ENCODE measurements at regions not wholly inside any gene's neighbourhood (a gene's known extent, or its start where the extent isn't known, plus 50 kb on each side); places are given as distances from the start of the nearest gene placed in this dataset.

DNA sequence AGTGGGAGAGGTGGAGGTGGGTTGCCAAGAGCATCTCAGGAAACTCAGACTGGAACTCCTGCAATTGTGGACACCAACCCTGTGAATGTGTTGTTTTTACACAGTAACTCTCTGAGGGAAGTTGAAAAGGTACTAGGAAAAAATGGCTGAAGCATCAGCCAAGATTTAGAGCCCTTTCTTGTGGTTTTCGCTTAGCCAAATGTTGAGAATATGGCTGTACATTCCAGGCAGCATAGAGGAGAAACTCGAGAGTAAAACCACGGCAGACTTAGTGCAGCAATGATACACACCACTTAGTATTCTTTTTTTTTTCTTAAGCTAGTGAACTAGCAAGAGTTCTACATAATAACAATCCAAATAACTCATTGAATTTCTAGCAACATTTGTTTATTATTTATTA is 309.7 kb upstream of the MTNR1B start:
- no peaks in the 10 kb centered on the region for H3K36me3 ChIP-seq (ENCODE audit: control insufficient read depth in 2 of 4, insufficient read depth in 4 of 4, low read length in 3 of 4)
- no peak overlapping the region for H2BK12ac ChIP-seq (ENCODE audit: low read depth, low read length)
- no peaks in the 10 kb centered on the region for H3K27me3 ChIP-seq (replicated peaks in 1 of 4; ENCODE audit: control insufficient read depth in 3 of 4, extremely low read depth in 1 of 4, insufficient read depth in 3 of 4, low read length in 3 of 4)
- CTCF ChIA-PET (ENCODE audit: partially characterized antibody), result no interaction called here
- H2BK120ac ChIP-seq (replicated peaks; ENCODE audit: low read depth, low read length), result no peak overlapping the region
- H3K18ac ChIP-seq (ENCODE audit: extremely low read depth, low read length), result no peak overlapping the region
- no peak overlapping the region for H2AFZ ChIP-seq (ENCODE audit: low read length)
- no peak overlapping the region for H4K91ac ChIP-seq (replicated peaks; ENCODE audit: insufficient read length, low read length)
- FAIRE-seq, result no peak
- no peak overlapping the region for H4K8ac ChIP-seq (ENCODE audit: extremely low read depth, insufficient read depth, low read length)
- H3K27ac ChIP-seq (ENCODE audit: low read depth, low read length), result no peak overlapping the region
- H3K9me3 ChIP-seq (ENCODE audit: insufficient read depth in 2 of 2, low read depth in 1 of 2, low read length in 1 of 2), result no peaks in the 10 kb centered on the region
- H2AK5ac ChIP-seq (ENCODE audit: low read depth, low read length), result no peak overlapping the region
- 100% methylated on average over 3 of the region's 3 CpGs; no CpG with 5 or more reads in 1 of the 2 experiments for WGBS, 2 experiments (ENCODE audit: extremely low coverage in 1 of 2, insufficient coverage in 1 of 2, insufficient read length in 1 of 2, insufficient replicate concordance in 2 of 2, low coverage in 1 of 2, low lambda C conversion rate in 2 of 2, missing lambda C conversion rate in 1 of 2)
- no peak overlapping the region for H3K56ac ChIP-seq (replicated peaks; ENCODE audit: insufficient read length, low read depth, low read length)
- DNase-seq (ENCODE audit: low read depth in 1 of 2, low spot score in 2 of 2), result no peak
- no peaks in the 10 kb centered on the region for H3K79me1 ChIP-seq (ENCODE audit: low read depth, low read length)
- no peak overlapping the region for H3K4me3 ChIP-seq (ENCODE audit: extremely low read depth in 1 of 4, insufficient read depth in 2 of 4, low read depth in 3 of 4, low read length in 4 of 4)
- no peaks in the 10 kb centered on the region for H3K23me2 ChIP-seq (ENCODE audit: low read depth, low read length)
- H2BK20ac ChIP-seq (ENCODE audit: low read length), result no peak overlapping the region
- TF ChIP-seq SRF (IDR thresholded peaks at IDR 0.05; ENCODE audit: low read depth, low read length), result no peak
- no peak for TF ChIP-seq PHF8 (conservative IDR thresholded peaks at IDR 0.05; ENCODE audit: low read depth, low read length)
- TF ChIP-seq TAF1 (IDR thresholded peaks at IDR 0.05; ENCODE audit: low read depth, low read length), result no peak
- no peak for TF ChIP-seq BACH1 (IDR thresholded peaks at IDR 0.05; ENCODE audit: low read length)
- no peak for TF ChIP-seq KDM1A (IDR thresholded peaks at IDR 0.05; ENCODE audit: borderline replicate concordance, low read length)
- TF ChIP-seq RBBP5 (IDR thresholded peaks at IDR 0.05; ENCODE audit: borderline replicate concordance, low read depth, low read length), result no peak
- TF ChIP-seq TEAD4 (IDR thresholded peaks at IDR 0.05; ENCODE audit: low read depth, low read length), result no peak
- no peak for TF ChIP-seq SUZ12 (IDR thresholded peaks at IDR 0.05; ENCODE audit: low read length)
- H2BK5ac ChIP-seq (ENCODE audit: low read depth, low read length), result no peak overlapping the region
- no peak overlapping the region for H4K5ac ChIP-seq (ENCODE audit: insufficient read length, low read depth, low read length)
- no peak overlapping the region for H3K4me2 ChIP-seq (ENCODE audit: insufficient read depth in 1 of 2, low read depth in 2 of 2, low read length in 2 of 2)
- H3K4me1 ChIP-seq (replicated peaks in 1 of 4; ENCODE audit: control insufficient read depth in 3 of 4, insufficient read depth in 4 of 4, low read length in 3 of 4), result 0 out of 7 replicates have a peak, but pooled peaks cover 0 to 3% (median 0%) of the 10 kb centered on the region in 4 experiments
- H3K79me2 ChIP-seq (ENCODE audit: control insufficient read depth in 1 of 2, insufficient read depth in 2 of 2, low read length in 2 of 2), result no peaks in the 10 kb centered on the region
- no peak overlapping the region for H3K9ac ChIP-seq (replicated peaks in 1 of 4; ENCODE audit: extremely low read depth in 1 of 4, low read depth in 3 of 4, low read length in 3 of 4)
- no peak overlapping the region for H2BK15ac ChIP-seq (ENCODE audit: low read length)
- H3K4ac ChIP-seq (replicated peaks; ENCODE audit: insufficient read length, low read depth, low read length), result no peak overlapping the region
- POLR2A ChIA-PET (ENCODE audit: partially characterized antibody), result no interaction called here
- no peak overlapping the region for H3K23ac ChIP-seq (ENCODE audit: insufficient read length)
- H3K14ac ChIP-seq (ENCODE audit: insufficient read length), result no peak overlapping the region
- H4K20me1 ChIP-seq (replicated peaks in 1 of 2; ENCODE audit: control insufficient read depth in 1 of 2, insufficient read depth in 2 of 2, low read length in 2 of 2), result no peaks in the 10 kb centered on the region
